GM06990 (cell line): ENCODE measurements at regions not wholly inside any gene's neighbourhood (a gene's known extent, or its start where the extent isn't known, plus 50 kb on each side); places are given as distances from the start of the nearest gene placed in this dataset.
"Not testable (repeated sequence)": the region's sequence is repeated elsewhere in the genome, so short reads cannot be mapped to it uniquely, and the experiment has no call there.

Experiments
- DNase-seq: peaks from one replicate; pipeline ENCODE4 v3.0.0-alpha.2; 2011; ENCODE audit not compliant: insufficient read length; ENCODE audit errors: extremely low read depth
- H3K27me3 ChIP-seq: replicated peaks from 2 replicates; pipeline ENCODE4 v1.6.0; 2011; ENCODE audit warnings: low read length; ENCODE audit not compliant: control insufficient read depth, insufficient read depth
- H3K36me3 ChIP-seq: 2 replicates; pipeline ENCODE4 v1.5.1; 2011; ENCODE audit warnings: low read length; ENCODE audit not compliant: control insufficient read depth, insufficient read depth
- H3K4me3 ChIP-seq: replicated peaks from 2 replicates; pipeline ENCODE4 v1.5.1; 2011; ENCODE audit warnings: low read depth, mild to moderate bottlenecking, control low read depth, low read length

DNA sequence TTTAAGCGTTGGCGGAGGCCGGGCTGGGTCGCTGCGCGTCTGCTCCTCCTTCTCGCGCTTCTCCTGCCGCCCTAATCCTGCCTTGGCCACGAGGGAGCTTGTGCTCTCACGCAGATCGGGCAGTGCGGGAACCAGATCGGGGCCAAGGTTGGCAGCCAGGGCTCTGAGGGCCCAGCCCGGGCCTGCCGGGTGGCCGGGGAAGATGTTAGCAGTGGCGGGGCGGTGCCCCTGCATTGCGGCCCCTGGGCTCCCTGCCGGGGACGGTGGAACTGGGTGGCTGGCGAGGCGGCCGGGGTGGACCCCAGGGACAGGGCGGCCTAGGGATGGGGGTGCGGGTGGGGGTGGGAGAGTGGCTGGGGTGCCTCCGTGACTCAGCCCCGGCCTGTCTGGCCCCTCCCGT, 297.4 kb downstream of the CACNA1B start:
- not testable (repeated sequence) for H3K36me3 ChIP-seq, H3K4me3 ChIP-seq, H3K27me3 ChIP-seq, DNase-seq

- not testable (repeated sequence) for H3K27me3 ChIP-seq, DNase-seq, H3K36me3 ChIP-seq, H3K4me3 ChIP-seq
Observed at GRCh38 chr9:138175354-138175753, 297.8 kb downstream of the CACNA1B start.

- DNase-seq, H3K36me3 ChIP-seq, H3K27me3 ChIP-seq, H3K4me3 ChIP-seq: not testable (repeated sequence)
Observed at GRCh38 chr9:138177091-138177490, 299.5 kb downstream of the CACNA1B start.

DNA sequence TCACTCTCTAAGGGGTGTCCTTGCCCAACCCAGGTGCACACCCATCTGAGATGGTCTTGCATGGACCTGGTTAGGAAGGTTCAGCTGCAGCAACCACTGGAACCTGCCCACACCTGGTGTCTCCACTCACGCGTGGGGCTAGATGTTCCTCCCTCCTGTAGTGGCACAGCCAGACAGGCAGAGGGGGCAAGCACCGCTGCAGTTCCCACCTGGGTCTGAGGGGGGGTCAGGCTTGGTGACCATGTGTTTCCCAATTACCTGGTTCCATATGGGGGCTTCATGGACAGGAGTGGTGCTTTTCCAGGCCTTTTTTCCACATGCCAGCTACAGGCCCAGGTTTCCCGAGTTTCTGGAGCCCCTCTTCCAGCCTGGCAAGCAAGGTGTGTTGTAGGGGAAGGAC, 301.4 kb downstream of the CACNA1B start:
- not testable (repeated sequence) for DNase-seq, H3K4me3 ChIP-seq, H3K27me3 ChIP-seq, H3K36me3 ChIP-seq

DNA sequence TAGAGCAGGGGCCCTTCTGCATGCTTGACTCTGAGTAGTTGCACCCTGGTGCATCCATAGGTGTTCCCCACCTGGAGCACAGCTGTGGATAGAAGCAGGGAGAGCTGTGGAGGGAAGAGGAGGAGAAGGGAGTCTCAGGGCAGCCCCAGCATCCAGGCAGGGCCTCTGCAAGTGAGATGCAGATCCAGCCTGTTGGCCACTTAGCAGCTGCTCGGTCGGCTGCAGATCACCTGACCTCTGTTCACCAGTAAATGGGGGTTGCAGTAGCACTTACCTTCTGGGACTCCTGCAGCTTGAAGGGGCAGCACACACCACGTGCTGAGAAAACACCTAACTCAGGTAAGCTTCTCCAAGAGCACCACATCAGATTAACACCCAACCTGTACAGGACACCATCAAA, 302.1 kb downstream of the CACNA1B start:
- not testable (repeated sequence) for DNase-seq, H3K36me3 ChIP-seq, H3K27me3 ChIP-seq, H3K4me3 ChIP-seq

- not testable (repeated sequence) for H3K36me3 ChIP-seq, DNase-seq, H3K4me3 ChIP-seq, H3K27me3 ChIP-seq
Observed at GRCh38 chr9:138181963-138182362, 304.4 kb downstream of the CACNA1B start.

GRCh38 chr9:138197156-138197555, 319.6 kb downstream of the CACNA1B start:
- H3K27me3 ChIP-seq, DNase-seq, H3K36me3 ChIP-seq, H3K4me3 ChIP-seq: not testable (repeated sequence)

GRCh38 chr9:138198963-138199362, 321.4 kb downstream of the CACNA1B start:
- not testable (repeated sequence) for DNase-seq, H3K36me3 ChIP-seq, H3K4me3 ChIP-seq, H3K27me3 ChIP-seq

- not testable (repeated sequence) for H3K4me3 ChIP-seq, DNase-seq, H3K36me3 ChIP-seq, H3K27me3 ChIP-seq
Observed at GRCh38 chr9:138199917-138200316, 322.3 kb downstream of the CACNA1B start.

- not testable (repeated sequence) for H3K27me3 ChIP-seq, H3K4me3 ChIP-seq, DNase-seq, H3K36me3 ChIP-seq
Observed at GRCh38 chr9:138200481-138201142, 323.0 kb downstream of the CACNA1B start.

GRCh38 chr9:138201167-138201889, 323.7 kb downstream of the CACNA1B start:
- H3K27me3 ChIP-seq, H3K36me3 ChIP-seq, H3K4me3 ChIP-seq, DNase-seq: not testable (repeated sequence)

DNA sequence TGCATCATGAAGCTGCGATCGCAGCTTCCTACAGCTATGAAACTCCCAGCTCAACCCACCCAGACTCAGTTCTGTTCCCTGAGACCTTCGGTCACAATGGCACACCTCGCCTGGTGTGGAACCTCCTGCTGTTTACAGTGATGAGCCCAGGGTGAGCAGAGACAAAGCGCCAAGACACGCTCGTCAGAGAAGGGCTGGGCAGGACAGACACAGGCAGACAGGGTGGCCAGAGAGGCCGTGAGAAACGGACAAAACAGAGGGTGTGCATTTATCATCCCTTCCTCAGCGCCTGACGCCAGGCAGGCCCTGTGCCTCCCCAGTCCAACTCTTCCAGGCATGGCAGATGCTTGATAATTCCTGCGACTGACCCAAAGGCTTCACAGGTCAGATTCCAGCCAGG, 324.5 kb downstream of the CACNA1B start:
- not testable (repeated sequence) for H3K36me3 ChIP-seq, H3K27me3 ChIP-seq, H3K4me3 ChIP-seq, DNase-seq

DNA sequence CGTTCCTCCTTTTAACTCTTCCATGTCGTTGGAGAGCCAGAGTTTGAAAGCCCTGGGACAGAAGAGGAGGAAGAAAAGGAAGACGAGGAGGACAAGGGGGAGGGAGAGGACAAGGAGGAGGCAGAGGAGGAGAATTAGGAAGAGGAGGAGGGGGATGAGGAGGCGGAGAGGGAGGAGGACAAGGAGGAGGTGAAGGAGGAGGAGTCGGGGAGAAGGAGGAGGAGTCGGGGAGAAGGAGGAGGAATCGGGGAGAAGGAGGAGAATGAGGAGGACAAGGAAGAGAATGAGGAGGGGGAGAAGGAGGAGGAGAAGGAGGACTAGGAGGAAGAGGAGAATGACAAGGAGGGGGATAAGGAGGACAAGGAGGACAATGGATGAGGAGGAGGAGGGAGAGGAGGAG, 325.7 kb downstream of the CACNA1B start:
- H3K36me3 ChIP-seq, DNase-seq, H3K4me3 ChIP-seq, H3K27me3 ChIP-seq: not testable (repeated sequence)

DNA sequence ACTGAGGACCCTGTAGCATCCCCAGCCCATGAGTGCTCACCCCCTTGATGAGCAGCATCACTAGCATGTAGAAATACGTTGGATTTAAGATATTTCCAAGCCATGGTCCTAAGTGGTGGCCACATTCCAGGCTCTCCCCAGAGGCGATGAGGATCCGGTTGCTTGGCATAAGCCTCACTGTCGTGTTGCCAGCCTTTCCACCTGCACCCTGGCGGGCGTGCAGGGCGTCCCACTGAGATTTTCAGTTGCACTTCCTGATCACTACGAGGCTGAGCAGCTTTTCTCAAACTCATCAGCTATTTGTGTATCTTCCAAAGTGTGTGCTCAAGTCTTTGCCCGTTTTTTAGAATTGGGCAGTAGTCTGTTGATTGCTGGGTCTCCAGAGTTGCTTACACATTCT, 326.3 kb downstream of the CACNA1B start:
- not testable (repeated sequence) for DNase-seq, H3K4me3 ChIP-seq

GRCh38 chr9:138206108-138206507, 328.5 kb downstream of the CACNA1B start:
- not testable (repeated sequence) for H3K36me3 ChIP-seq, H3K4me3 ChIP-seq, H3K27me3 ChIP-seq, DNase-seq

More for the DNA sequence above, 326.3 kb downstream of the CACNA1B start:
- not testable (repeated sequence) for H3K27me3 ChIP-seq, H3K36me3 ChIP-seq
